Hepatocyte (in vitro differentiated cells): ENCODE measurements at regions not wholly inside any gene's neighbourhood (a gene's known extent, or its start where the extent isn't known, plus 50 kb on each side); places are given as distances from the start of the nearest gene placed in this dataset.

Experiments used
- DNase-seq: peaks from one replicate; pipeline ENCODE4 v3.0.0-alpha.2; 2016; ENCODE audit warnings: low spot score
- H2AFZ ChIP-seq: fragments of 200-600 bp; sonication (generic); 2 replicates; pipeline ENCODE4 v1.6.0; 2016; ENCODE audit warnings: antibody characterized with exemption, mild to moderate bottlenecking
- H3K27ac ChIP-seq: fragments of 200-600 bp; sonication (generic); 2 replicates; pipeline ENCODE4 v1.5.1; 2016; ENCODE audit warnings: mild to moderate bottlenecking
- H3K27me3 ChIP-seq: fragments of 200-600 bp; sonication (generic); 2 replicates; pipeline ENCODE4 v1.6.1; 2016
- H3K36me3 ChIP-seq: fragments of 200-600 bp; sonication (generic); replicated peaks from 2 replicates; pipeline ENCODE4 v1.5.1; 2016; ENCODE audit warnings: low read depth; ENCODE audit not compliant: insufficient read depth
- H3K4me1 ChIP-seq: fragments of 200-600 bp; sonication (generic); 2 replicates; pipeline ENCODE4 v1.5.1; 2016; ENCODE audit warnings: mild to moderate bottlenecking, moderate library complexity; ENCODE audit not compliant: insufficient read depth
- H3K4me2 ChIP-seq: fragments of 200-600 bp; sonication (generic); 2 replicates; pipeline ENCODE4 v1.6.0; 2016
- H3K4me3 ChIP-seq: fragments of 200-600 bp; sonication (generic); 2 replicates; pipeline ENCODE4 v1.5.1; 2016; ENCODE audit warnings: mild to moderate bottlenecking
- H3K79me2 ChIP-seq: fragments of 200-600 bp; sonication (generic); 2 replicates; pipeline ENCODE4 v1.6.0; 2017; ENCODE audit warnings: mild to moderate bottlenecking
- H3K9me2 ChIP-seq: fragments of 200-600 bp; sonication (generic); replicated peaks from 2 replicates; pipeline ENCODE4 v1.6.0; 2017; ENCODE audit warnings: mild to moderate bottlenecking; ENCODE audit not compliant: insufficient read depth
- H3K9me3 ChIP-seq: fragments of 200-600 bp; sonication (generic); 2 replicates; pipeline ENCODE4 v1.5.1; 2016; ENCODE audit warnings: low read depth, mild to moderate bottlenecking
- H4K20me1 ChIP-seq: fragments of 200-600 bp; sonication (generic); 2 replicates; pipeline ENCODE4 v1.6.0; 2016; ENCODE audit warnings: mild to moderate bottlenecking; ENCODE audit not compliant: insufficient read depth, poor library complexity, severe bottlenecking
- EZH2 ChIP-seq: fragments of 200-600 bp; sonication (generic); IDR thresholded peaks from 2 replicates; pipeline ENCODE4 v1.6.1; 2016; ENCODE audit warnings: antibody characterized with exemption, mild to moderate bottlenecking, borderline replicate concordance
- EZH2phosphoT487 ChIP-seq: fragments of 200-600 bp; sonication (generic); IDR thresholded peaks from one replicate; pipeline ENCODE4 v1.6.1; 2018; ENCODE audit warnings: antibody characterized with exemption, mild to moderate bottlenecking, low read depth, moderate library complexity; ENCODE audit not compliant: unreplicated experiment, severe bottlenecking
- WGBS: methylation state at CpG from one replicate; pipeline ENCODE4 v1.1.6; 2016; ENCODE audit warnings: low lambda C conversion rate; ENCODE audit errors: missing lambda C conversion rate; 5-methylcytosine and 5-hydroxymethylcytosine counted together
- TF ChIP-seq, protein P1 (sequence below): fragments of 200-600 bp; sonication (generic); IDR thresholded peaks from 2 replicates; pipeline ENCODE4 v1.5.1; 2016; ENCODE audit warnings: antibody characterized with exemption, mild to moderate bottlenecking; ENCODE audit not compliant: poor library complexity

DNA sequence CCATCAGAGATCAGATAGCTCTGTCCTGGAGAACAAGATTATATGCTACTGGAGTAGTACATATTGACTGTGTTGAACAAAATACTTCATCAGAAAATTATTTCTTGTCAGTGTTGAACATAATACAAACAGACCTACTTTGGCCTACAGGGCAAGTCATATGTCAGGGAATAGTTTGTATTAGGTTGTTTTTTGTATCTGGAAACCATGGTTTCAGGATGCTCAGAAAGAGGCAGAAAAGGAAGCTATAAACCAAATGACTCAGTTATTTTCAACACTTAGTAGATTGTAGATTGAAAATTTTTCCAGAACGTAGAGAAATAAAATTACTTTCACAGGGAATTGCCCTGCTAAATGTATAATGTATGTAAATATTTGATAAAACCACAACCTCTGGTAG is 198.4 kb downstream of the CYB561 start:
- H3K9me3 ChIP-seq: no peaks in the 10 kb centered on the region
- no peak overlapping the region for H2AFZ ChIP-seq
- H3K4me1 ChIP-seq: no peaks in the 10 kb centered on the region
- DNase-seq: no peak
- no peaks in the 10 kb centered on the region for H3K9me2 ChIP-seq
- TF ChIP-seq EZH2: no peak
- TF ChIP-seq EZH2phosphoT487: no peak
- TF ChIP-seq, protein P1, sequence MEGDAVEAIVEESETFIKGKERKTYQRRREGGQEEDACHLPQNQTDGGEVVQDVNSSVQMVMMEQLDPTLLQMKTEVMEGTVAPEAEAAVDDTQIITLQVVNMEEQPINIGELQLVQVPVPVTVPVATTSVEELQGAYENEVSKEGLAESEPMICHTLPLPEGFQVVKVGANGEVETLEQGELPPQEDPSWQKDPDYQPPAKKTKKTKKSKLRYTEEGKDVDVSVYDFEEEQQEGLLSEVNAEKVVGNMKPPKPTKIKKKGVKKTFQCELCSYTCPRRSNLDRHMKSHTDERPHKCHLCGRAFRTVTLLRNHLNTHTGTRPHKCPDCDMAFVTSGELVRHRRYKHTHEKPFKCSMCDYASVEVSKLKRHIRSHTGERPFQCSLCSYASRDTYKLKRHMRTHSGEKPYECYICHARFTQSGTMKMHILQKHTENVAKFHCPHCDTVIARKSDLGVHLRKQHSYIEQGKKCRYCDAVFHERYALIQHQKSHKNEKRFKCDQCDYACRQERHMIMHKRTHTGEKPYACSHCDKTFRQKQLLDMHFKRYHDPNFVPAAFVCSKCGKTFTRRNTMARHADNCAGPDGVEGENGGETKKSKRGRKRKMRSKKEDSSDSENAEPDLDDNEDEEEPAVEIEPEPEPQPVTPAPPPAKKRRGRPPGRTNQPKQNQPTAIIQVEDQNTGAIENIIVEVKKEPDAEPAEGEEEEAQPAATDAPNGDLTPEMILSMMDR: no peak
- no peaks in the 10 kb centered on the region for H4K20me1 ChIP-seq
- no peak overlapping the region for H3K27ac ChIP-seq
- WGBS: 86% methylated on average over 1 of the region's 1 CpG
- no peak overlapping the region for H3K4me3 ChIP-seq
- no peaks in the 10 kb centered on the region for H3K79me2 ChIP-seq
- H3K36me3 ChIP-seq: no peaks in the 10 kb centered on the region
- H3K27me3 ChIP-seq: no peaks in the 10 kb centered on the region
- no peak overlapping the region for H3K4me2 ChIP-seq

DNA sequence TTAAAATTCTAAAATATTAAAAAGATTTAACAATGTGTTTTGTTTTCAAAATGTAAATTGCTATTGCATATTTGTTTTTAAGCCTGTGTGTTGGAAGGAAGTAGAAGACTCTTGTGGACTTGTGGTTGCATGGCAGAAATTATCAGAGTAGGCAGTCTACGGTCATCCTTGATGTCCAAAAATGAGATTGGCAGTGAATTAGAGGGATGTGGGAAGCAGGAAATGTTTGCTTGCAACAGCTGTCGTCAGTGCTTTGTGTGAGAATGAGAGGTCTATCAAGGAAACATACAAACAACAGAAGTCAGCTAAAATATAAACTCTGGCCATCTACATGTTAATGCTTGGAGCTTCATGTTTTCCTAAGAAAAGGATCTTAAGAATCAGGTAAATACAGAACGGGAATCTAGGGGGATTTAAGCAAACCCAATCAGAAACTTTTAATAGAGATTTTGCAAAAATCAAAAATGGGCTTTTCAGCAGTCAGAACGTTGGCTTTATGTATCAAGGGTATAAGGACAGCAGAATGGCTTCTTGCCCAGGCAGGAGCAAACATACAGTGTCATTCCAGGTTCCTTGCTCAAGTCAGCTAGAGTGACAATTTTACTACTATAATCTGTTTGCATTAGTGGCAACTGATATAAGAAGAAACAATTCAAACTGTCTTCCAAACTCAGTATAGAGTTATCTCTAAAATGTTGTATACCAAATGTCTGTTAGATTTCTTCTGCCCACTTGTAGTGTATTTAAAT is 196.7 kb downstream of the CYB561 start:
- Histone ChIP-seq H3K9me2 (no peaks in the 10 kb centered on the region), H3K4me2 (no peak overlapping the region), H4K20me1 (no peaks in the 10 kb centered on the region), H3K4me1 (no peaks in the 10 kb centered on the region), H3K4me3 (no peak overlapping the region), H3K9me3 (no peaks in the 10 kb centered on the region), H3K27me3 (no peaks in the 10 kb centered on the region), H3K36me3 (no peaks in the 10 kb centered on the region), H3K79me2 (no peaks in the 10 kb centered on the region), H3K27ac (no peak overlapping the region), H2AFZ (no peak overlapping the region)
- 62% methylated on average over 4 of the region's 4 CpGs for WGBS
- no peak for DNase-seq
- TF ChIP-seq, protein P1: no peak
- TF ChIP-seq EZH2: no peak
- no peak for TF ChIP-seq EZH2phosphoT487

DNA sequence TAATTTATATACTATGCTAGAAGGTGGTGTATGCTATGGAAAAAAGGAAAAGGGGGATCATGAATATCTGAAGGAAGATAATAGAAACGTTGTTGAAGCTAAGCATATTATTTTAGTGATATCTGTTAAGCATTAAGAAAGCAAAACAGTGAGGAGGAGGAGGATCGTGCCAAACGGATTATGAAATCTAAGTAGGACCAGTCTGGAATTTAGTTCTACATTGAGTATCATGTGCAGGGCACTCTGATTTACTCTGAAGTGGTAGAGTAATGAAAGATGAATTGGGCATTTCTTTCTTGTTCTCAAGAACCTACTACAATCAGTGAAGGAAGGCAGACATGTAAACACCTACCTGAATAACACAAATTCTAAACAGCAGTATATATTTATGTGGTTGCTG is 195.3 kb downstream of the CYB561 start:
- Histone ChIP-seq H3K27ac (no peak overlapping the region), H3K9me2 (no peaks in the 10 kb centered on the region), H3K4me2 (no peak overlapping the region), H3K9me3 (no peaks in the 10 kb centered on the region), H3K79me2 (peaks cover 5% of the 10 kb centered on the region), H3K27me3 (no peaks in the 10 kb centered on the region), H3K36me3 (no peaks in the 10 kb centered on the region), H2AFZ (no peak overlapping the region), H3K4me3 (no peak overlapping the region), H3K4me1 (no peaks in the 10 kb centered on the region), H4K20me1 (no peaks in the 10 kb centered on the region)
- WGBS: 78% methylated on average over 3 of the region's 3 CpGs
- no peak for DNase-seq
- TF ChIP-seq EZH2phosphoT487: no peak
- TF ChIP-seq, protein P1: no peak
- no peak for TF ChIP-seq EZH2
